ENCODE measurements at regions not wholly inside any gene's neighbourhood (a gene's known extent, or its start where the extent isn't known, plus 50 kb on each side); places are given as distances from the start of the nearest gene placed in this dataset.

DNA sequence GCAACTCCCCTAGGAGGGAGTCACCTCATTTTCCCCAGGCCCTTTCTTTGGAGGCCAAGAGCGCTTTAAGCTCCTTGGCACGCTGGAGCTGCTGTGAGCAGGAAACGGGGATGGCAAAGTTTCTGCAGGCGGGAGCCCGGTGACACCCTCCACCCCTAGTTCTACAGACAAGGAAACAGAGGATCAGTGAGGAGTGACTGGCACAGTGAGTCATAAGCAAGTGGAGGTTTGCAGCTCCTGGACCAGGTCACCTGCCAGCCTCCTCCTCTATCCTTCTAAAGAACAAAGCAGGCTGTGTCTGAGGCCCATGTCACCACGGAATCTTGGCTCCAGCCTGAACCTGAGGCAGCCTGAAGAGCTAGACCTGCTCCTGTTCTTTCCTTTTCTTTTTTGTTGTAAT is 141.9 kb downstream of the TMEM132E start:
- TF ChIP-seq, protein P1, sequence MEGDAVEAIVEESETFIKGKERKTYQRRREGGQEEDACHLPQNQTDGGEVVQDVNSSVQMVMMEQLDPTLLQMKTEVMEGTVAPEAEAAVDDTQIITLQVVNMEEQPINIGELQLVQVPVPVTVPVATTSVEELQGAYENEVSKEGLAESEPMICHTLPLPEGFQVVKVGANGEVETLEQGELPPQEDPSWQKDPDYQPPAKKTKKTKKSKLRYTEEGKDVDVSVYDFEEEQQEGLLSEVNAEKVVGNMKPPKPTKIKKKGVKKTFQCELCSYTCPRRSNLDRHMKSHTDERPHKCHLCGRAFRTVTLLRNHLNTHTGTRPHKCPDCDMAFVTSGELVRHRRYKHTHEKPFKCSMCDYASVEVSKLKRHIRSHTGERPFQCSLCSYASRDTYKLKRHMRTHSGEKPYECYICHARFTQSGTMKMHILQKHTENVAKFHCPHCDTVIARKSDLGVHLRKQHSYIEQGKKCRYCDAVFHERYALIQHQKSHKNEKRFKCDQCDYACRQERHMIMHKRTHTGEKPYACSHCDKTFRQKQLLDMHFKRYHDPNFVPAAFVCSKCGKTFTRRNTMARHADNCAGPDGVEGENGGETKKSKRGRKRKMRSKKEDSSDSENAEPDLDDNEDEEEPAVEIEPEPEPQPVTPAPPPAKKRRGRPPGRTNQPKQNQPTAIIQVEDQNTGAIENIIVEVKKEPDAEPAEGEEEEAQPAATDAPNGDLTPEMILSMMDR (conservative IDR thresholded peaks at IDR 0.05; ENCODE audit: low read length), result no peak
- no peak overlapping the region for H3K4me3 ChIP-seq (ENCODE audit: low read length)
- no peak for DNase-seq (ENCODE audit: low read depth)

- no peak overlapping the region for H3K4me3 ChIP-seq (ENCODE audit: low read length)
- no peak for DNase-seq (ENCODE audit: low read depth)
- TF ChIP-seq, protein P1 (conservative IDR thresholded peaks at IDR 0.05; ENCODE audit: low read length), result no peak
Measured at GRCh38 chr17:34720760-34721159, 141.4 kb downstream of the TMEM132E start.

GRCh38 chr17:34719569-34719968 is 140.2 kb downstream of the TMEM132E start:
- no peak for DNase-seq (ENCODE audit: low read depth)
- TF ChIP-seq, protein P1 (conservative IDR thresholded peaks at IDR 0.05; ENCODE audit: low read length), result no peak
- no peak overlapping the region for H3K4me3 ChIP-seq (ENCODE audit: low read length)

GRCh38 chr17:34717092-34717491 is 137.7 kb downstream of the TMEM132E start:
- DNase-seq (ENCODE audit: low read depth), result no peak
- H3K4me3 ChIP-seq (ENCODE audit: low read length), result no peak overlapping the region
- TF ChIP-seq, protein P1 (conservative IDR thresholded peaks at IDR 0.05; ENCODE audit: low read length), result no peak

DNA sequence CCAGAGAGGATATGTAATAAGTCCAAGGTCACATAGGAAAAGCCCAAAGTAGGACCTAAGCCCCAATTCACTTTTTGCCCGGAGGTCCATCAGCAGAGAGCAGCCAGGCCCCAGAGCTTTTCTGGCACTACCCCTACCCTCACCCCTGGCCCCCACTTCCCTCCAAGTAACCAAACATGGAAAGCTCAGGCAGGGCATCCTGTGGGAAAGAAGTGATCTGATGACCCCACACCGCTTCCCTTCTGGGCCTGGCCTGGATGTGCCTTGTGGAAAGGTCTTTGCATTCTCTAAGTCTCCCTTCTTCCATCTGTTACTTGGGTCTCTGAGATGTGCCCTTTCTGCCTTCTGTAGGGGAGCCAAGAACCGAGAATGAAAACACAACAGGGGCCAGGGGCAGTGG is 136.9 kb downstream of the TMEM132E start:
- H3K4me3 ChIP-seq (ENCODE audit: low read length), result no peak overlapping the region
- no peak for DNase-seq (ENCODE audit: low read depth)
- TF ChIP-seq, protein P1 (conservative IDR thresholded peaks at IDR 0.05; ENCODE audit: low read length), result no peak

- TF ChIP-seq, protein P1 (conservative IDR thresholded peaks at IDR 0.05; ENCODE audit: low read length), result no peak
- H3K4me3 ChIP-seq (ENCODE audit: low read length), result no peak overlapping the region
- no peak for DNase-seq (ENCODE audit: low read depth)
Measured at GRCh38 chr17:34715504-34715903, 136.1 kb downstream of the TMEM132E start.

- DNase-seq (ENCODE audit: low read depth), result no peak
- TF ChIP-seq, protein P1 (conservative IDR thresholded peaks at IDR 0.05; ENCODE audit: low read length), result no peak
Measured at GRCh38 chr17:34714475-34715410, 135.4 kb downstream of the TMEM132E start.

More at GRCh38 chr17:34714475-34715410, 135.4 kb downstream of the TMEM132E start:
- no peak overlapping the region for H3K4me3 ChIP-seq (ENCODE audit: low read length)

All from AG10803 (cell line).